ENCODE measurements at regions not wholly inside any gene's neighbourhood (a gene's known extent, or its start where the extent isn't known, plus 50 kb on each side); places are given as distances from the start of the nearest gene placed in this dataset.

DNA sequence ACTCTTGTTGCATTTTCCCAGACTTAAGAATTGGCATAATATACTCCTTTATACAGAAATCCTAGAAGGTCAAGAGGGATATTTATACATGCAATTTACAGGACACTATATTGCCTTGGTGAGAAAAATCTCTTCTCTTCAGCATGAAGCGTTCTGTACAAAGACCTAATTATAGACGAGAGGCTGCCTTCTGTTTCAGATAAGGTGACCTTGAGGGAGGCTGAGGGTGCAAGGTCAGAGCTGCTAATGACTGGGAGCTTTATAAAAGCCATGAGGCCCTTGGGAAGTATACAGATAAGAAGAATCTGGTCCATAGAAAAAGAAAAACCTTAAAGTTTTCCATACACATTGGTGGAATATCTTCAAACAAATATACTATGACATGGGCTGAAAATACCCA lies 156.3 kb upstream of the SOX9 start:
- ChIA-PET CTCF (no interaction called here), POLR2A (ENCODE audit: unreplicated experiment) (no interaction called here)
- Histone ChIP-seq H3K4me2 (no peak overlapping the region), H3K79me2 (ENCODE audit: low read depth) (no peaks in the 10 kb centered on the region), H3K9me2 (ENCODE audit: insufficient read depth) (no peaks in the 10 kb centered on the region), H3F3A (ENCODE audit: insufficient read depth, low read depth) (peaks cover 2% of the 10 kb centered on the region; the same call in 1 of the 2 replicates), H3K9me3 (ENCODE audit: insufficient read depth, low read depth) (0 out of 2 replicates have a peak, but pooled peaks cover 8% of the 10 kb centered on the region), H4K20me1 (ENCODE audit: insufficient read depth) (no peaks in the 10 kb centered on the region), H2AFZ (no peak overlapping the region), H3K27ac (no peak overlapping the region), H3K27me3 (ENCODE audit: insufficient read depth, low read depth) (no peaks in the 10 kb centered on the region), H3K4me1 (replicated peaks; ENCODE audit: insufficient read depth) (peaks cover 6% of the 10 kb centered on the region), H3K36me3 (ENCODE audit: low read depth) (no peaks in the 10 kb centered on the region), H3K4me3 (no peak overlapping the region)
- TF ChIP-seq, protein P1, sequence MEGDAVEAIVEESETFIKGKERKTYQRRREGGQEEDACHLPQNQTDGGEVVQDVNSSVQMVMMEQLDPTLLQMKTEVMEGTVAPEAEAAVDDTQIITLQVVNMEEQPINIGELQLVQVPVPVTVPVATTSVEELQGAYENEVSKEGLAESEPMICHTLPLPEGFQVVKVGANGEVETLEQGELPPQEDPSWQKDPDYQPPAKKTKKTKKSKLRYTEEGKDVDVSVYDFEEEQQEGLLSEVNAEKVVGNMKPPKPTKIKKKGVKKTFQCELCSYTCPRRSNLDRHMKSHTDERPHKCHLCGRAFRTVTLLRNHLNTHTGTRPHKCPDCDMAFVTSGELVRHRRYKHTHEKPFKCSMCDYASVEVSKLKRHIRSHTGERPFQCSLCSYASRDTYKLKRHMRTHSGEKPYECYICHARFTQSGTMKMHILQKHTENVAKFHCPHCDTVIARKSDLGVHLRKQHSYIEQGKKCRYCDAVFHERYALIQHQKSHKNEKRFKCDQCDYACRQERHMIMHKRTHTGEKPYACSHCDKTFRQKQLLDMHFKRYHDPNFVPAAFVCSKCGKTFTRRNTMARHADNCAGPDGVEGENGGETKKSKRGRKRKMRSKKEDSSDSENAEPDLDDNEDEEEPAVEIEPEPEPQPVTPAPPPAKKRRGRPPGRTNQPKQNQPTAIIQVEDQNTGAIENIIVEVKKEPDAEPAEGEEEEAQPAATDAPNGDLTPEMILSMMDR (conservative IDR thresholded peaks at IDR 0.05), result no peak
- no peak for TF ChIP-seq EZH2 (IDR thresholded peaks at IDR 0.05; ENCODE audit: low read depth)
- no peak for DNase-seq
- intact Hi-C loops (cut with micrococcal nuclease; ENCODE audit: unreplicated experiment), result loop anchor here (10.0 kb wide), 1 partner anchor 490 kb away; no protein-coding TSS in a partner anchor
- BruUV-seq (replicated peaks), result no TSS peak

DNA sequence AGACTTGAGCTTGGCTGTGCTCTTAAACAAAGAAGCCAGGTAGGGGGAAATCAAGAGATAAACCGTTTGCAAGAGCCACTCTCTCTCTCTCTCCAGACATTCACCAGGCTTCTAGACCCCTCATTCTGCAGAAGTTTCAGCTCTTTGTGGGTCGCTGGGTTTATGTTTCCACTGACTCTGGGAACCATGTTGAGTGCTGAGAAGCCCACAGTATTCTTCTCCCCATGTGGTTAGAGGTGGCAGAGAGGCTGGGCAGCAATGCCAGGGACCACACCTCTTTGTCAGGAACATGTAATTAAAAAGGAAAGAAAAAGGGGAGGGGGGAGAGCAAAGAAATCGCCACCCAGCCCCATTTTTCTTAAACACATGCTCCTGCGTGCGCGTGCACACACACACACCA lies 154.8 kb upstream of the SOX9 start:
- Histone ChIP-seq H3K27me3 (ENCODE audit: insufficient read depth, low read depth) (no peaks in the 10 kb centered on the region), H2AFZ (no peak overlapping the region), H3K9me2 (ENCODE audit: insufficient read depth) (no peaks in the 10 kb centered on the region), H3K4me1 (replicated peaks; ENCODE audit: insufficient read depth) (peaks cover 19% of the 10 kb centered on the region), H3K4me2 (no peak overlapping the region), H3K36me3 (ENCODE audit: low read depth) (no peaks in the 10 kb centered on the region), H3K9me3 (ENCODE audit: insufficient read depth, low read depth) (0 out of 2 replicates have a peak, but pooled peaks cover 8% of the 10 kb centered on the region), H3K27ac (no peak overlapping the region), H3K79me2 (ENCODE audit: low read depth) (no peaks in the 10 kb centered on the region), H4K20me1 (ENCODE audit: insufficient read depth) (no peaks in the 10 kb centered on the region), H3F3A (ENCODE audit: insufficient read depth, low read depth) (peaks cover 9% of the 10 kb centered on the region; the same call in 1 of the 2 replicates), H3K4me3 (no peak overlapping the region)
- DNase-seq, result no peak
- CTCF ChIA-PET, result no interaction called here
- TF ChIP-seq, protein P1 (conservative IDR thresholded peaks at IDR 0.05), result no peak
- TF ChIP-seq EZH2 (IDR thresholded peaks at IDR 0.05; ENCODE audit: low read depth), result no peak
- no TSS peak for BruUV-seq (replicated peaks)
- intact Hi-C loops (cut with micrococcal nuclease; ENCODE audit: unreplicated experiment), result loop anchor here (10.0 kb wide), 1 partner anchor 491 kb away; no protein-coding TSS in a partner anchor
- POLR2A ChIA-PET (ENCODE audit: unreplicated experiment), result no interaction called here

DNA sequence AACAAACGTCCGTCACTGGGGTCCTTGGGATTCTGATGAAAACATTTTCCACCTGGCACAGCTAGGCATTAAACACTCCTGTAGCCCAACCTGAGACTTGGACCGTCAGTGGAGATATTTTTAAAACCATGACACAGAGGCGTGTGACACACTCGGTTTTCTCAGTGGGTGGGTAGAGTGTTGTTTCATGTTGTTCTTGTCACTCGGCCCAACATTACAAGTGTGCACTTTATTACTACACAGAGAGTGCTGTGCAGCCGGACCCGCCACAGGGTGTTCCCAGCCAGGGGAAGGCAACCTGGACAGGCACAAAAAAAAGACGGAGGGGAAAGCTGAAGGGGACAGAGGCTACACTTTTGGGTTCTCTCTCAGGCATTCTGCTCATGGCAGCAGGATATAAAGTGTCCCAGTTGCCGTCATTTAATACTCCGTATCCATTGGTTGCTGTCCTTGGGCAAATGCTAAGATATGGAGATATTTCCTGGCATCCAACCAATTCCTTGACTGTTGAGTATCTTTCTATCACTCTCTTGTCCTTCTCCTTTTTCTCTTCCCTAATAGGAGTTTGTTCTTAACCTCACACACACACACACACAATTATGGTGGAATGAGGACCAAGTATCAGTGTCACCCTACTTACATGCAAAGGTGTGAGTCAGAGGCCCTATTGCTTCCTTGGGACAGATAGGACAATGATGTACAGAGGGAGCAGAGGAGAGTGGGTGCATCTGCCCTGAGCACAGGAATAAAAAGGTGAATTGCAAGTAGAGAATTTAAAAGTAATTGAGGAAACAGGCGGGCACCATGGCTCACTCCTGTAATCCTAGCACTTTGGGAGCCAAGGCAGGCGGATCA lies 154.1 kb upstream of the SOX9 start:
- no peak for DNase-seq
- H3K4me2 ChIP-seq, result no peak overlapping the region
- peaks cover 9% of the 10 kb centered on the region; the same call in 1 of the 2 replicates for H3F3A ChIP-seq (ENCODE audit: insufficient read depth, low read depth)
- no peaks in the 10 kb centered on the region for H3K36me3 ChIP-seq (ENCODE audit: low read depth)
- H3K9me3 ChIP-seq (ENCODE audit: insufficient read depth, low read depth), result 0 out of 2 replicates have a peak, but pooled peaks cover 8% of the 10 kb centered on the region
- no peak overlapping the region for H3K27ac ChIP-seq
- peaks cover 19% of the 10 kb centered on the region for H3K4me1 ChIP-seq (replicated peaks; ENCODE audit: insufficient read depth)
- TF ChIP-seq, protein P1 (conservative IDR thresholded peaks at IDR 0.05), result no peak
- TF ChIP-seq EZH2 (IDR thresholded peaks at IDR 0.05; ENCODE audit: low read depth), result no peak
- H4K20me1 ChIP-seq (ENCODE audit: insufficient read depth), result no peaks in the 10 kb centered on the region
- ChIA-PET CTCF (no interaction called here), POLR2A (ENCODE audit: unreplicated experiment) (no interaction called here)
- BruUV-seq (replicated peaks), result no TSS peak
- no peaks in the 10 kb centered on the region for H3K79me2 ChIP-seq (ENCODE audit: low read depth)
- intact Hi-C loops (cut with micrococcal nuclease; ENCODE audit: unreplicated experiment), result loop anchor here (10.0 kb wide), 1 partner anchor 492 kb away; no protein-coding TSS in a partner anchor
- H2AFZ ChIP-seq, result no peak overlapping the region
- H3K27me3 ChIP-seq (ENCODE audit: insufficient read depth, low read depth), result no peaks in the 10 kb centered on the region
- no peaks in the 10 kb centered on the region for H3K9me2 ChIP-seq (ENCODE audit: insufficient read depth)
- H3K4me3 ChIP-seq, result no peak overlapping the region

All from PC-9 (cell line).